ENCODE measurements at regions not wholly inside any gene's neighbourhood (a gene's known extent, or its start where the extent isn't known, plus 50 kb on each side); places are given as distances from the start of the nearest gene placed in this dataset.

GRCh38 chr6:112785408-112785807, 438.3 kb downstream of the RFPL4B start:
- ATAC-seq (ENCODE audit: low read depth) (no peak), DNase-seq (ENCODE audit: low spot score in 2 of 2) (no peak)
- H3K27me3 Mint-ChIP-seq, result peaks cover 1% of the 10 kb centered on the region
- H3K4me3 Mint-ChIP-seq, result no peak overlapping the region
- H3K27ac Mint-ChIP-seq, result no peak overlapping the region
- H3K9me3 Mint-ChIP-seq, result no peaks in the 10 kb centered on the region
- no peaks in the 10 kb centered on the region for H3K36me3 Mint-ChIP-seq
- peaks cover 4% of the 10 kb centered on the region for H3K4me1 Mint-ChIP-seq

DNA sequence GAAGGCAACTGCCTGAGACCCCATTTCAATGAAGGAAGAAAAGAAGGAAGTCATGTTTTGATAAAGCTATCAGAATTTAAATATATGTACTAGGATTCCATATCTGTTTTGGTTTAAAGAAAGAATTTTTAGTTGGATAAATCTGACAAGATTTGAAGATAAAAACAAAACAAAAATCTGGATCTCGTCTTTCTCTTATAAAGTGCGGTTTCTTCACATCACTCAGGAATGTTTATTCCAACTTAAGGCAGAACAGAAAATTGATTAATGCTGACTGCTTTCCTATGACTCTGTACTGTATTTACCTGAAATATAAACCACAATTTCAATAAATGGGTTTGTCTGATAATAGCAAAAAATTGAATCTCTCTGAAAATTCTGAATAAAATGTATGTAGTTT, 439.7 kb downstream of the RFPL4B start:
- H3K27me3 Mint-ChIP-seq, result peaks cover 1% of the 10 kb centered on the region
- ATAC-seq (ENCODE audit: low read depth) (no peak), DNase-seq (ENCODE audit: low spot score in 2 of 2) (no peak)
- no peaks in the 10 kb centered on the region for H3K9me3 Mint-ChIP-seq
- no peaks in the 10 kb centered on the region for H3K36me3 Mint-ChIP-seq
- peaks cover 4% of the 10 kb centered on the region for H3K4me1 Mint-ChIP-seq
- no peak overlapping the region for H3K27ac Mint-ChIP-seq
- no peak overlapping the region for H3K4me3 Mint-ChIP-seq

DNA sequence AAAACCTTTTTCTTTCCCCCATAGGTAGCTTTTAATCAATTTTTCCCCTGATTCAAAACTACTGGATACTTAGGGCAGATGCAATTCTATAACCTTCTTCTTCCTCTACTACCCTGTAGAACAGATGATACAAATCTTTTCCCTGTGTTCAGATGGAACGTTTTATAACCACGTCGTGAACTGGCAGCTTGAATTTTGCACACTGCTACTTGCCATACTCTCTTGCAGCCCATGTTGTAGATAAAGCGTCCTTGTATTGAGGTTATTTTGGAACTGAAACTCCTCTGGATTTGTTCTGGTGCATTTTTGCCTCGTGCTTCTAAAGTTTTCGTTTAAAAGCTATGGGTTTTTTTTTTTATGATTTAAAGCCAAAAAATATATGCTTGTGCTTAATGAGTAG, 440.2 kb downstream of the RFPL4B start:
- H3K27me3 Mint-ChIP-seq, result peaks cover 1% of the 10 kb centered on the region
- no peak overlapping the region for H3K4me3 Mint-ChIP-seq
- ATAC-seq (ENCODE audit: low read depth) (no peak), DNase-seq (ENCODE audit: low spot score in 2 of 2) (no peak)
- H3K4me1 Mint-ChIP-seq, result peaks cover 4% of the 10 kb centered on the region
- no peaks in the 10 kb centered on the region for H3K36me3 Mint-ChIP-seq
- H3K27ac Mint-ChIP-seq, result no peak overlapping the region
- H3K9me3 Mint-ChIP-seq, result no peaks in the 10 kb centered on the region

DNA sequence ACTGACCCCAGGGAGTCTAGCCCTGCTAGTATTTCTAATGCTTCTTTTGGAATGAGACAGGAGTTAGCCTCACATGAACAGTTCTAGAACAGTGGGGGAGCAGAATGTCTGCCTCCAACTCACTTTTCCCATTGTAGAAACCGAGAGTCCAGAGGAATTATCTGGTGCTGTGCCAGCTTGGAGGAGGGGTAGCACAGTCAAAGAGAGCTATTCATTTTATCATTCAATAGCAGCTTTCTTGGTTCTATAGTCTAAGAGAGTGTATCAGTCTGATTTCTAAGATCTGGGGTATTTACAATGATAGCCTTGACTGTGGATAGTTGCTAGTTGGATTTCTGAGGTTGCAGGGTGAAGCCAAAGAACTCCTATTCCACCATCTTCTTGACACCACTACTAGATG, 448.2 kb downstream of the RFPL4B start:
- ATAC-seq (ENCODE audit: low read depth), result no peak
- Mint-ChIP-seq H3K27ac (no peak overlapping the region), H3K4me1 (no peaks in the 10 kb centered on the region), H3K4me3 (no peak overlapping the region), H3K36me3 (peaks cover 4% of the 10 kb centered on the region), H3K9me3 (peaks cover 10% of the 10 kb centered on the region), H3K27me3 (no peaks in the 10 kb centered on the region)
- DNase-seq (ENCODE audit: low spot score in 2 of 2), result no peak

DNA sequence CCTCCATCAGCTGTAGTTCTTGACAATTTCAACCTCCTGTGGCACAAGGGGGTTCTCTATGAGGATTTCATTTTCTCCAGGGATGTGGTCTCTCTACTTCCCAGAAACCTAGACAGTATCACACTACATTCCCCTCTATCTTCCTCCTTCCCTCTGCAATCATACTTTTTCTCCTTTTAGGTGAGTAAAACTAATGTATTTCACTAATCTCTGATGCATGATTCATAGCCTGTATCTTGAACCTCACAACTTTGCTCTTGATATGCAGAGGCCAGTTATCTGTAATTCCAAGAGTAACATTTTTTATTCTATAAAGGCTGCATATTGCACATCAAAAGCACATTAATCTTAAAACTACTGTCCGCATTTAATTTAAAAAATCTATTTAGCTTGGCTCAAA, 449.6 kb downstream of the RFPL4B start:
- peaks cover 4% of the 10 kb centered on the region for H3K36me3 Mint-ChIP-seq
- no peaks in the 10 kb centered on the region for H3K4me1 Mint-ChIP-seq
- no peak overlapping the region for H3K27ac Mint-ChIP-seq
- no peak for DNase-seq (ENCODE audit: low spot score in 2 of 2)
- H3K9me3 Mint-ChIP-seq, result peaks cover 10% of the 10 kb centered on the region
- no peak for ATAC-seq (ENCODE audit: low read depth)
- H3K4me3 Mint-ChIP-seq, result no peak overlapping the region
- no peaks in the 10 kb centered on the region for H3K27me3 Mint-ChIP-seq

- no peaks in the 10 kb centered on the region for H3K27me3 Mint-ChIP-seq
- H3K4me3 Mint-ChIP-seq, result no peak overlapping the region
- no peaks in the 10 kb centered on the region for H3K4me1 Mint-ChIP-seq
- H3K9me3 Mint-ChIP-seq, result no peaks in the 10 kb centered on the region
- H3K27ac Mint-ChIP-seq, result no peak overlapping the region
- ATAC-seq (ENCODE audit: low read depth) (no peak), DNase-seq (ENCODE audit: low spot score in 2 of 2) (no peak)
- H3K36me3 Mint-ChIP-seq, result no peaks in the 10 kb centered on the region
These were observed 452.8 kb downstream of the RFPL4B start for GRCh38 chr6:112799889-112800288.

DNA sequence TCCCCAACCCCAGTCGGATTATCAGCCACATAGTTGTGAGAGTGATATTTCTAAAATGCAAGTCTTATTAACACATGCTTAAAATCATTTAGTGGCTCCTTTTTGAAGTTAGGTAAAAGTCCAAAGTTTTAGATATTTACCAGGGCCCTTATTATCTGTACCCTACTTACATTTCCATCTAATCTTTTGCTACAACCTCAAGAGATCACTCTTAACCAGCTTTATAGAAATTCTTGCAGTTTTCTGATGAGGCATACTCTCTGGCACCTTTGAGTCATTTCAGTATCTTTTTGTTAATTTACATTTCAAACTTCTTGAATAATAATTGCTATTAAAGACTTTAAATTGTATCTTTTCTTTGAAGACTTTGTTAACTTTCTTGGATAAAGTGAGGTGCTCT, 453.3 kb downstream of the RFPL4B start:
- no peak overlapping the region for H3K27ac Mint-ChIP-seq
- no peaks in the 10 kb centered on the region for H3K9me3 Mint-ChIP-seq
- no peaks in the 10 kb centered on the region for H3K36me3 Mint-ChIP-seq
- no peaks in the 10 kb centered on the region for H3K4me1 Mint-ChIP-seq
- DNase-seq (ENCODE audit: low spot score in 2 of 2) (no peak), ATAC-seq (ENCODE audit: low read depth) (no peak)
- no peaks in the 10 kb centered on the region for H3K27me3 Mint-ChIP-seq
- H3K4me3 Mint-ChIP-seq, result no peak overlapping the region

DNA sequence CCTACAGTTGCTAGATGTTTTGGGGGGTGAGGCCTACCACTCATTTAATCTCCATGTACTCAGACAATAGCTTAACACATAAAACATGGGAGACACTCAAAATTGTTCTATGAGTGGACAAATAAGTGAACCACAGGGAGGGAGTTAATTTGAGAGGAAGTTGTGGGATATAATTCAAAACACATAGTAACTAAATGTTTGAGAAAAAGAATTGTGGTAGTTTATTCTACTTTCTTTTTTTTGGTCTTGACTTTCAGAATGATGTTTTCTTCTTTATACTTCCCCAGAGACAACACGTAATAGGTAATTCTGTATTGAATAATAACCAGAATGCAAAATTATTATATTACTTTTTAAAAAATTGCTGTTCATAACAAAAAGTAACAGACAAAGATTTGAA, 453.8 kb downstream of the RFPL4B start:
- Mint-ChIP-seq H3K36me3 (no peaks in the 10 kb centered on the region), H3K27me3 (no peaks in the 10 kb centered on the region), H3K9me3 (no peaks in the 10 kb centered on the region), H3K4me1 (no peaks in the 10 kb centered on the region), H3K27ac (no peak overlapping the region), H3K4me3 (no peak overlapping the region)
- DNase-seq (ENCODE audit: low spot score in 2 of 2) (no peak), ATAC-seq (ENCODE audit: low read depth) (no peak)

GRCh38 chr6:112801468-112802080, 454.4 kb downstream of the RFPL4B start:
- no peak overlapping the region for H3K4me3 Mint-ChIP-seq
- no peak for DNase-seq (ENCODE audit: low spot score in 2 of 2)
- no peaks in the 10 kb centered on the region for H3K4me1 Mint-ChIP-seq
- ATAC-seq (ENCODE audit: low read depth), result no peak
- no peaks in the 10 kb centered on the region for H3K9me3 Mint-ChIP-seq
- no peaks in the 10 kb centered on the region for H3K36me3 Mint-ChIP-seq
- no peak overlapping the region for H3K27ac Mint-ChIP-seq
- H3K27me3 Mint-ChIP-seq, result no peaks in the 10 kb centered on the region

DNA sequence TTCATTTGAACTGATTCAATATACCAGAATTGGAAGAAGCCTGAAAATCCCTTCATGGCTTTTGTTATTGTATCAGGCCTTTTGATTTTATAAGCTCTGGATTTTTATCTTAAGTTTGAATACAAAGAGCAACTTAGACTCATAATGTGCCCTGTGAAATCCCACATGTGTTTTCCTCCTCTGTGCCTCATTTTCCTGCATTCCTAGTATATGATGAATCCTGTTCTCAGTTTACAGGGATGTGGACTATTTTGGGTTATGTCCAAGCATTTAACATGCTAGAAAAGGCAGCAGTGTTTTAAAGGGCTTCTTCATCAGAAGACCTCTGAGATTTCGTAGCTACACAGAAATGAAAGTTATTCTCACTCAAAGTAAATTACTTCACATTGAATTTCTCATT, 455.0 kb downstream of the RFPL4B start:
- Mint-ChIP-seq H3K9me3 (no peaks in the 10 kb centered on the region), H3K4me1 (no peaks in the 10 kb centered on the region), H3K27ac (no peak overlapping the region), H3K4me3 (no peak overlapping the region), H3K27me3 (no peaks in the 10 kb centered on the region), H3K36me3 (no peaks in the 10 kb centered on the region)
- ATAC-seq (ENCODE audit: low read depth) (no peak), DNase-seq (ENCODE audit: low spot score in 2 of 2) (no peak)

DNA sequence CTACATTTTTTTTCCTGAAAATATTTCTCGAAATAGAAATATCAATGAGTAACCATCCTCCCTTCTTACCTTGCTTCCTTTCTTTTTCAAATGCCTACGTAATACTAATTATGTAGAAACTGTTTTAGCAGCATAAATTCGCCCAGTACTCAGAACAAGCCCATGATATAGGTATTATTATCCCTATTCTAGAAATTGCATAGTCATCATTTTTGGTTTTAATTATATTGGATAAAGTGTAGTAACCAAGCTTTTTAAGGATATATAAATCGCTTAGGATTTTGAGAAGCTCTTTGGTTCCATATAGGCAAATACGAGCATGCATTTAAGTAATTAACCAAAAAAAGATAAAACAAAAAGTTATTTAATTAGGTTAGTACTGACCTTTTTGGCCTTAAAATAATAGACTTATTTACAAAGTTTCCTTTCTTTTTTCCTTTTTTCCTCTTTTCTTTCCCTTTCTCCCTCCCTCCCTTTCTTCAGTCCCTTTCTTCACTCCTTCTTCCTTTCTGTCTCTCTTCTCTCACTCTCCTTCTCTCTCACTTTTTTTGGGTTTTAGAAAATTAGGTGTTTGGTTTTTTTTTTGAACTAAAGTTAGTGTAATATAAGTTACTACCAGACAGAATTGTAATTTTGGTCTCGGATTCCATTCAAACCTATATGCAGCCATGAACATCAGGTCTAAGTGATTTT, 457.7 kb downstream of the RFPL4B start:
- Mint-ChIP-seq H3K9me3 (no peaks in the 10 kb centered on the region), H3K36me3 (no peaks in the 10 kb centered on the region), H3K4me1 (no peaks in the 10 kb centered on the region), H3K4me3 (no peak overlapping the region), H3K27me3 (no peaks in the 10 kb centered on the region), H3K27ac (no peak overlapping the region)
- DNase-seq (ENCODE audit: low spot score in 2 of 2) (no peak), ATAC-seq (ENCODE audit: low read depth) (no peak)

GRCh38 chr6:112806163-112806865, 459.2 kb downstream of the RFPL4B start:
- H3K36me3 Mint-ChIP-seq, result no peaks in the 10 kb centered on the region
- no peak for ATAC-seq (ENCODE audit: low read depth)
- no peaks in the 10 kb centered on the region for H3K4me1 Mint-ChIP-seq
- DNase-seq (ENCODE audit: low spot score in 2 of 2), result no peak
- H3K27ac Mint-ChIP-seq, result no peak overlapping the region
- H3K27me3 Mint-ChIP-seq, result no peaks in the 10 kb centered on the region
- no peak overlapping the region for H3K4me3 Mint-ChIP-seq
- no peaks in the 10 kb centered on the region for H3K9me3 Mint-ChIP-seq

DNA sequence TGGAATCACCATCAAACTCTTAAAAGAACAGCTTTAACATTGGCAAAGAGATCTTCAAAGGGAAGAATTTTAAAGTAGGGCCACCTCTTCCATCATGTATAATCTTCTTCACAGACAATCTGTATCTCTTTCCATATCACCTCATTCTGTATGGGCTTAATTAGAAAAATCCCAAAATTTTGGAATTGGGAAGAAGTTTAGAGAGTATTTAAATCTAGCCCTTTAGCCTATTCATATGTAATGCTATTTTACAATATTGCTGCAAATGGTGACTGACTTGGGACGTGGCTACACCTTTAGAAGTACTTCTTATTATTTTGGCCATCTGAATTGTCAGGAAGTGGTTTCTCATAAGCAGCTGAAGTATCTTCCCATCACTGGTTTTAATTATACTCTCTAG, 474.3 kb downstream of the RFPL4B start:
- Mint-ChIP-seq H3K27ac (no peak overlapping the region), H3K36me3 (no peaks in the 10 kb centered on the region), H3K9me3 (no peaks in the 10 kb centered on the region), H3K4me1 (peaks cover 4% of the 10 kb centered on the region), H3K27me3 (no peaks in the 10 kb centered on the region), H3K4me3 (no peak overlapping the region)
- DNase-seq (ENCODE audit: low spot score in 2 of 2) (no peak), ATAC-seq (ENCODE audit: low read depth) (no peak)

DNA sequence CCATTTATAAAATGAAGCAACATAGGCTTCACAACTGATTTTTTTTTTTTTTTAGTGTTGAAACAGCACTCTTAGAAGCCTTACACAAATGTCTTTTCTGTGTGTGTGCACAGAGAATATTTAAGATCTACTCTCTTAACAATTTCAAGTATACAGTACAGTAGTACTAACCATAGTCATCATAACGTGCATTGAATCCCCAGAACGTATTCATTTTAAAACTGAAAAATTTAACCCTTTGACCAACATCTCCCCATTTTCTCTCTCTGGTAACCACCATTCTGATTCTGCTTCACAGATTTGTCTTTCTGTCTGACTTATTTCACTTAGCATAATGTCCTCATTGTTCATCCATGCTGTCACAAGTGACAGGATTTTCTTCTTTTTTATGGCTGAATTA, 475.6 kb downstream of the RFPL4B start:
- no peaks in the 10 kb centered on the region for H3K36me3 Mint-ChIP-seq
- ATAC-seq (ENCODE audit: low read depth) (no peak), DNase-seq (ENCODE audit: low spot score in 2 of 2) (no peak)
- H3K9me3 Mint-ChIP-seq, result no peaks in the 10 kb centered on the region
- H3K27me3 Mint-ChIP-seq, result no peaks in the 10 kb centered on the region
- no peak overlapping the region for H3K27ac Mint-ChIP-seq
- no peak overlapping the region for H3K4me3 Mint-ChIP-seq
- H3K4me1 Mint-ChIP-seq, result peaks cover 6% of the 10 kb centered on the region

DNA sequence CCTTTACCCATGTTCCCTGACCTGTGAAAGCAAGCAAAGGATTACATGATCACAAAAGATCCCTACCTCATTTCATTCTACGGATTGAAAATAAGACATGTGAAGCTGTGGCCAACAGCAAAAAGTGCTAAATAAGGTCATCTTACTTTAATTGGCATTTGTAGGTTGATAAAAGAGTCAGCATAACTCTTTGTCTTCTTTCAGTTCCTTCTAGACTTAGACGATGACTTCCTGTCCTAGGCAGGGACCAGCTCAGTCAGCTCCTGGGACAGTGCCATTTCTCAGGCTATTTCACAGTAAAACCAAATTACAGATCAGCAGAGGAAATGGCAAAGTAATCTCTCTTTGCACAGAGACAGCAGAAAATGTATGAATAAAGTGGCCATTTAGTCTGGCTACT, 480.7 kb downstream of the RFPL4B start:
- Mint-ChIP-seq H3K4me3 (no peak overlapping the region), H3K9me3 (no peaks in the 10 kb centered on the region), H3K27me3 (no peaks in the 10 kb centered on the region), H3K4me1 (peaks cover 9% of the 10 kb centered on the region), H3K36me3 (no peaks in the 10 kb centered on the region), H3K27ac (no peak overlapping the region)
- DNase-seq (ENCODE audit: low spot score in 2 of 2) (no peak), ATAC-seq (ENCODE audit: low read depth) (peak; percentile 70)

Data from memory B cell (primary cell).